GM10266 (cell line): ENCODE measurements at regions not wholly inside any gene's neighbourhood (a gene's known extent, or its start where the extent isn't known, plus 50 kb on each side); places are given as distances from the start of the nearest gene placed in this dataset.

Experiments used
- DNase-seq: peaks from one replicate; pipeline ENCODE4 v3.0.0; 2012; ENCODE audit errors: extremely low spot score
- CTCF ChIP-seq: IDR thresholded peaks from 2 replicates; pipeline ENCODE4 v1.5.1; 2012; ENCODE audit warnings: mild to moderate bottlenecking, low read depth; ENCODE audit not compliant: control insufficient read depth, insufficient read depth; ENCODE audit errors: missing control alignments

- TF ChIP-seq CTCF: no peak
- no peak for DNase-seq
Measured at GRCh38 chr11:70863993-70864392, 388.4 kb downstream of the SHANK2 start.

GRCh38 chr11:70865356-70865755 lies 387.0 kb downstream of the SHANK2 start:
- TF ChIP-seq CTCF: no peak

GRCh38 chr11:70866834-70867233 lies 385.5 kb downstream of the SHANK2 start:
- TF ChIP-seq CTCF: no peak
- DNase-seq: no peak

More at GRCh38 chr11:70865356-70865755, 387.0 kb downstream of the SHANK2 start:
- no peak for DNase-seq

- no peak for DNase-seq
- no peak for TF ChIP-seq CTCF
Measured at GRCh38 chr11:70867281-70868047, 384.9 kb downstream of the SHANK2 start.

- TF ChIP-seq CTCF: no peak
- no peak for DNase-seq
Measured at GRCh38 chr11:70868341-70868885, 384.0 kb downstream of the SHANK2 start.

- no peak for DNase-seq
Measured at GRCh38 chr11:70869054-70869453, 383.3 kb downstream of the SHANK2 start.

GRCh38 chr11:70871881-70872280 lies 380.5 kb downstream of the SHANK2 start:
- TF ChIP-seq CTCF: no peak
- no peak for DNase-seq

More at GRCh38 chr11:70869054-70869453, 383.3 kb downstream of the SHANK2 start:
- TF ChIP-seq CTCF: no peak
